CD4-positive, alpha-beta T cell treated with Interleukin-10 for 1 hour (primary cell): ENCODE measurements at regions not wholly inside any gene's neighbourhood (a gene's known extent, or its start where the extent isn't known, plus 50 kb on each side); places are given as distances from the start of the nearest gene placed in this dataset.
"Not testable (repeated sequence)": the region's sequence is repeated elsewhere in the genome, so short reads cannot be mapped to it uniquely, and the experiment has no call there.

ENCODE experiments used
- DNase-seq: peaks from one replicate; pipeline ENCODE4 v3.0.0-alpha.2; 2020

DNA sequence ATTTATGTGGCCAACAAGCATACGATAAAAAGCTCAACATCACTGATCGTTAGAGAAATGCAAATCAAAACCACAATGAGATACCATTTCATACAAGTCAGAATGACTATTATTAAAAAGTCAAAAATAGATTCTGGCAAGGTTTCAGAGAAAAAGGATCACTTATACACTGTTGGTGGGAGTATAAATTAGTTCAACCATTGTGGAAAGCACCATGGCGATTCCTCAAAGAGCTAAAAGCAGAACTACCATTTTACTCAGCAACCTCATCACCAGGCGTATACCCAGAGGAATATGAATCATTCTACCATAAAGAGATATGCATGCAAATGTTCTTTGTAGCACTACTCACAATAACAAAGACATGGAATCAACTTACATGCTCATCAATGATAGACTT, 478.7 kb upstream of the GALNTL6 start:
- no peak for DNase-seq

DNA sequence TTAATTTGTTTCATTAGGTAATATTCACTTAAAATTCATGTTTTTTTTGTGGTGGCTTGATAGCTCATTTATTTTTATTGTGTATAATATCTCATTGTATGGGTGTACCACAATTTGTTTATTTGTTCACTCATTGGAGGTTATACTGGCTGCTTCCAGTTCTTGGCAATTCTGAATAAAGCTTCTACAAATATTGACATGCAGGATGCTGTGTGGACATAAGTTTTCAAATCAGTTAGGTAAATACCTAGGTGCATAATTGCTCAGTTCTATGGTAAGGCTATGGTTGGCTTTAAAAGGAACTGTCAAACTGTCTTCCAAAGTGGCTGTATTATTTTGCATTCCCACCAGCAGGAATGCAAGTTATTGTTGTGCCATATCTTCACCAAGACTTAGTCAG, 504.5 kb upstream of the GALNTL6 start:
- DNase-seq = no peak

DNA sequence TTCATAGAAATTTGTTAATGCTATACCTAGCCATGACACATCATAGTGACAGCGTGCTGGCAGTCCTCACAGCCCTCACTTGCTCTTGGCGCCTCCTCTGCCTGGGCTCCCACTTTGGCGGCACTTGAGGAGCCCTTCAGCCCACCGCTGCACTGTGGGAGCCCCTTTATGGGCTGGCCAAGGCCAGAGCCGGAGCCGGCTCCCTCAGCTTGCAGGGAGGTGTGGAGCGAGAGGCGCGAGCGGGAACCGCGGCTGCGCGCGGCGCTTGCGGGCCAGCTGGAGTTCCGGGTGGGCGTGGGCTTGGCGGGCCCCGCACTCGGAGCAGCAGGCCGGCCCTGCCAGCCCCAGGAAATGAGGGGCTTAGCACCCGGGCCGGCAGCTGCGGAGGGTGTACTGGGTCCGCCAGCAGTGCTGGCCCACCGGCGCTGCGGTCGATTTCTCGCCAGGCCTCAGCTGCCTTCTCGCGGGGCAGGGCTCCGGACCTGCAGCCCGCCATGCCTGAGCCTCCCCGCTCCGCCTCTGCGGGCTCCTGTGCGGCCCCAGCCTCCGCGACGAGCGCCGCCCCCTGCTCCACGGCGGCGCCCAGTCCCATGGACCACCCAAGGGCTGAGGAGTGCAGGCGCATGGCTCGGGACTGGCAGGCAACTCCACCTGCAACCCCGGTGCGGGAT, 515.0 kb upstream of the GALNTL6 start:
- DNase-seq = not testable (repeated sequence)

DNA sequence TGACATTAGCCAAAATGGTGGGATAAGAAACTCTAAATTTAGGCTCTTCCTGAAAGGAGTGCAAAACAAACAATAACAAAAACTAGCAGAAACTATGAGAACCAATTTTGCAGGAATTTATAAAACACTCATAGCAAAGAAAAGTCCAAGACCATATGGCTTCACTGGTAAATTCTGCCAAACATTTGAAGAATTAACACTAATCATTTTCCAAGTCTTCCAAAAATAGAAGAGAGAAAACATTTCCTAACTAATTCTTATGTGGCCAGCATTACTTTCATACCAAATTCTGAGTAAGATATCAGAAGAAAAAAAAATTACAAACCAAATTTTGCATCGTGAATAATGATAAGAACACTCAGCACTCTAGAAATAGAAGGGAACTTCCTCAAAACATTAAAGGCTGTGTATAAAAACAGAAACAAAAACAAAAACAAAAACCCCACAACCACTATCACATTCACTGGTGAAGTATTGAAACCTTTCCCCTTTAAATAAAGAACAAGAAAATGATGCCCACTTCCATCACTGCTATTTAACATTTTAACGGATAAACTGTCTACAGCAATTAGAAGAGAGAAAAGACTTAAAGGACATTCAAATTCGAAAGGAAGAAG, 524.3 kb upstream of the GALNTL6 start:
- DNase-seq = no peak

DNA sequence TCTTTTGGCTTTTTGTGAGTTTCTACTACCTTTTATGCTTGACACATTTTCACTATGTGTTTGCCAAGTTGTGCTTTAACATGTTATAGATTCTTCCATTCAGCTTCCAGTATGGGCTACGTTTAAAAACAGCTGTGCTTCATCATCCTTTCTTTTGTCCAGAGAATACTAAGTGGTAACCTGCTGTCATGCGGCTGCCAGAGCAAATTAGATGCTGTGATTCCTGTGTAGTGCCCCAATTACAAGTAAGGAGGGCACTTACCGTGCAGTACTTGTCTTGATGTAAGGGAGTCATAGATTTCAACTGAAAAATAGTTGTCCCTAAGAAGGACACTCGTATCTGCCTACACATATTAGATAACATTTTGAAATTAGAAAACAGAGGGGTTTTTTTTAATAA, 531.8 kb upstream of the GALNTL6 start:
- DNase-seq = no peak

DNA sequence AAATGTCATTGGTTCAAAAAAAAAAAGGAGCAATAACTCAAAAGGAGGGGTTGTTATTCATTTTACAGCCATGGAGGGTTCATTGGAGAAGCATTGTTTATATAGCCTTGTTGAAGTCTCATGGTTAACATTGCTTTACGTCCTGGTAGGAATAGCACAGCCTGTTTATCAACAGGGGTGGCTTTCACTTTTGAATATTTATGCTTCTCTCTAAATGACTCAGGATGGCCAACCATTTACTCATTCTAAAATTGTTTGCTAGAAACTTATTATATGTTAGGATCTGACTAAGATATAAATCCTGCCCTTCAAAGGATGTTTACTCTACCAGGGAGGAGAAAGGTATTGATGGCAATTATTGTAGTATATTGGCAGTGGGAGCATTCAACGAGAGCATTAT, 534.1 kb upstream of the GALNTL6 start:
- no peak for DNase-seq

DNA sequence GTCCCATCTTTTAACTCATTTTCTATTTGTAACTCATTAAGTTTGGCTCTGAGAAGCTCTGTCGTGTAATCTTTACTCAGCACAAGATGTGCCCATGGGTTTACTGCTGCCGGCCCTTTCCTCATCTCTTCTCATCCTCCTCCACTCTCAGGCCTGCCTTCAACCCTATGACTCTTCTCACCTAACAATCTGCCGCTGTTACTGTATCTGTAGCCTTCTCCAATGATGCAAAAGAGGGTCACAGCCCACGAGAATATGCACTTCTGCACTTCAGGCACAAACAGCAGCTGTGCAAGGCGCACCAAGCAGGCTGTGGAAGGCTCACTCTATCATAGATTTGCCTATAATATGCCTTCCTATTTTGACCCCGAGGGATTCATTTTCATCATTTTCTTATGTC, 546.5 kb upstream of the GALNTL6 start:
- DNase-seq = no peak

DNA sequence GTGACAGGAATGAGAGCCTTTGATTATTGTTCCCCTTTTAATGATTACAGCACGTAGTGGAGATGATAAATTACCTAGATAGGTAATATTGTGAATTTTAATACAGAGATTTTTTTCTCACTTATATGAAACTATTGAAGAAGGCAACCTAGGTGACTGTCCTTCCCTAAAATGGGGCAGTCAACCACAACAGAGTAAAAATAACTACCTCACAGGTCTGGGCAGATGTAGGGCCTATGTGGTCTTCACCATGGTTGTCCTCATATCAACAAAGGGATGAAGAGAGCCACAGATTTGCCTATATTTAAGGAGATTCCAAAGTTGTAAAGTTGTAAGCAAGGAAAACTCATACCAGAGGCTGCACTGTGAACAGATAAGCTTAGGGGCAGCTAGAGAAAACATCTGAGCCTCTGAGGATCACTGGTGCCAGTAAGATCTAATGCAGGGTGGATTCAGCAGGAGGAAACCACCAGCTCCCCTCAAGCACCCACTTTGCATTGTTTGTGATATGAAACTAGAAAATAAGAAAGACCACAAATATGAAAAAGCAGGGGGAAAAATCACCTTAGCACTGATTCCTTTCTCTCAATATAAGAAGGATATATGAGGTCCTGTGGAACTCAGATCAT, 547.9 kb upstream of the GALNTL6 start:
- no peak for DNase-seq

DNA sequence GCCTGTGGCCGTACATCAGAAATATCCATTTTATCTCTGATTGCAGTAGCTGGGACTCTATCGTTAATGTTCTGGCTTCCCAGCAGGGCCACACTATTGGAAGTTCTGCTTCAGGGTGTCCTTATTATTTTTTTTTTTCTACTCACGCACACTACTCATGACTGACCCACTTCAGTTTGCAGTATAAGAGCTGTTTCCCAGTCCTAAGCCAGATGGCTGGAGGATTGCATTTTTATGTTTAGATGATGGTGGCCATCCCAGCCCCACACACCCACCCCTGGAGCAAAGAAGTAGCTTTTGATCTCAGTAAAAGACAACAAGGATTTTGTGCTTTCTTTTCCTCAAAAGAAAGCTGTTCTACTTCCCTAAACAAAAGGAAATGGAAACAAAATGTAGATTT, 557.0 kb upstream of the GALNTL6 start:
- DNase-seq = no peak

DNA sequence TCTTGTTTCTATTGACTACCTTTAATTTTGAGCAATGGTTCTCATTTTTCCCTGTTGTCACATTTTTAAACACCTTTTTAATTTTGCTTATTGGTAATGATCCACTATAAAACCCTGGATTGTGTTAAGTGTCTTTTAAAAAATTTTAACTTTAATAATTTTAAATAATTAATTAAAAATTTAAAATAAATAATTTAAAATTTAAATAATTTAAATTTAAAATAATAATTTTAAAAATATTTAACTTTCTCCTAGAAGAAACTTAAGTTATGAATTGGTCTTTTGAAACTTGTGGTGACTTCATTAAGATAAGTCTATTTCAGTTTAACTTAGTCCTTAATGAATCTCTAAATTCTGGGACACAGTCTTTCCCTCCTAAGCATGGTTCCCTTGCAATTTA, 566.3 kb upstream of the GALNTL6 start:
- DNase-seq = no peak

DNA sequence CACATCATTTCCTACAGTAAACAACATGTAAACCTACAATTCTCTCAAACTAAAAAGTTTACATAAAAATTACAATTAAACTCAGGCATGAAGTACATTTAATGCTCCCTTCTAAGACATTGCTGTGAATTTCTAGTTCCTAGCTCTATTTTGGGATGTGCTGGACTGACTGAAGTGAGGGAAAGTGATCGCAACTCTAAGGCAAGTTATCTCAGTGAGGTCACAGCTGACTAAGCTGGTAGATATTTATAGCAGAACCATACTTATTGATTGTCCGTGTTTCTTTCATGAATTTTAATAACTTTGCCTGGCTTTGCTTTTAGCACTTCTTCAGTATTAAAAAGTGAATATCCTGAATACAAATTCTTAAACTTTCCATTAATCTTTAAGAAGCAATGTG, 570.4 kb upstream of the GALNTL6 start:
- no peak for DNase-seq

DNA sequence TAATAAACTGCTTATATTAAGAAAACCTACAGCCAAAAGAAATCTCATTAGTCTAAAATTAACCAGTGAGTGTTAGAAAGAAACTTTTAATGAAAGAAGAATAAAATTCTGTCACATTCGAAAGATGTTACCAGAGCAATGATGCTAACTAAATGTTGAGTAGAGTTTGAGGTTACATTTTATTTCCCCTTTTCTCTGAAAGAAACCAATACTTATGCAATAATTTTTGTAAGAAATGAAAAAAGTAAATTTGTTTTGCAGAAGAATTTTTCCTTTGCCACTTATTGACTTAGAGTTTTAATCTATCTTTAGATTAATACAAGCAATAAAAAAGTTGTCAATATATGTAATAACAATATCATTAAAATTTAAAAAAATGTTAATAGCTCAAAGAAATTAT, 574.0 kb upstream of the GALNTL6 start:
- DNase-seq = no peak

DNA sequence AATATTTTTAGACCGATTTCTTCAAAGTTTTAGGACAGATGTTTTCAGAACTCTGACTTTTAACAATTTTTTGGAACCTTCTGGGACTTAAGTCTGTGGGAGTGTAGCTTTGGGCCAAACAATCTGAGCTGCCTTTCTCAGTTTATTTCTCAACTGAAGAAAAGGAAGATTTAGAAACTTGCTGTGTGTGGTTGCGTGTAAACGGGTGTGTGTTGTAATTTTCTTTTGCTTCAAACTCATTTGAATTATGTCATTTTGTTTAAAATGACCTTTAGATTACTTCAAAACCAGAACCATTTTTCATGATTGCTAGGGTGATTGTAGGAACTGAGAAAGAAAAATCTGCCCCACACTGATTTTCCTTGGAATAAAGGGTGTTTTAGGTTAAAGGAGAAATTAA, 577.7 kb upstream of the GALNTL6 start:
- DNase-seq = no peak

DNA sequence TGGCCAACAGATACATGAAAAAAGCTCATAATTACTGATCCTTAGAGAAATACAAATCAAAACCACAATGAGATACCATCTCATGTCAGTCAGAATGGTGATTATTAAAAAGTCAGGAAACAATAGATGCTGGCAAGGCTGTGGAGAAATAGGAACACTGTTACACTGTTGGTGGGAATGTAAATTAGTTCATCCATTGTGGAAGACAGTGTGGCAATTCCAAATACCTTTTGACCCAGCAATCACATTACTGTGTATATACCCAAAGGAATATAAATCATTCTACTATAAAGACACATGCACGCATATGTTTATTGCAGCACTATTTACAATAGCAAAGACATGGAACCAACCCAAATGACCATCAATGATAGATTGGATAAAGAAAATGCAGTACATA, 583.9 kb upstream of the GALNTL6 start:
- not testable (repeated sequence) for DNase-seq

DNA sequence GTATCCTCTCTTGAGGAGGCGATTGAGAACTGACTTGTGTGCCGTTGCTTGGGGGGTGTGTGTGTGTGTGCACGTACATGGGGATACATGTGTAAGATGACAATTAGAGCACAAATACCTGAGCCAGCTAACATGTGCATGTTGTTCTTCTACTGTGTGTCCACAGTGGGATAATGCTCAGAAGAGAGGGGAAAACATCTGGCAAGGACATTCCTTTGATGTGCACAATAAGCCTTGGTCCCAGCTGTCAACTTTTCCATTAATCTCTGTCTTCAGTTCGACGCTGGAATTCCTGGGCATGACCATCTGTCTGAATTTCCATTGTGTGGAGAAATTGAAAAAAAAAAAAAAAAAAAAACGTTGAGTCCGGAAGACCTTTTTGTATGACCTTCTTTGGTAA, 592.0 kb upstream of the GALNTL6 start:
- DNase-seq = no peak

DNA sequence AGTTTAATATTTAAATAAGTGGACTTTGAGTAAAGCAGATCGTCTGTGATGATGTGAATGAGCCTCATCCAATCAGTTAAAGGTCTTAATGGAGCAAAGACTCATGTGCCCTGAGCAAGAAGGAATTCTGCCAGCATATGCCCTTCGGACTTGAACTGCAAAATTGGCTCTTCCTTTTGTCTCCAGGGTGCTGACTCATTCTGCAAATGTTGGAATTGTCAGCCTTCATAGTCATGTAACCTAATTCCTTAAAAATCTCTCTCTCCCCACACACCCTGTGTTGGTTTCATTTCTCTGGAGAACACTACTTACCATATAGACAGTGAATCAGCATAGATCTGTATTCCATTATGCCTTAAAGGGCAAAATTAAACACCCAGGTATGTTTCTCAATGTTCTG, 609.8 kb upstream of the GALNTL6 start:
- no peak for DNase-seq

DNA sequence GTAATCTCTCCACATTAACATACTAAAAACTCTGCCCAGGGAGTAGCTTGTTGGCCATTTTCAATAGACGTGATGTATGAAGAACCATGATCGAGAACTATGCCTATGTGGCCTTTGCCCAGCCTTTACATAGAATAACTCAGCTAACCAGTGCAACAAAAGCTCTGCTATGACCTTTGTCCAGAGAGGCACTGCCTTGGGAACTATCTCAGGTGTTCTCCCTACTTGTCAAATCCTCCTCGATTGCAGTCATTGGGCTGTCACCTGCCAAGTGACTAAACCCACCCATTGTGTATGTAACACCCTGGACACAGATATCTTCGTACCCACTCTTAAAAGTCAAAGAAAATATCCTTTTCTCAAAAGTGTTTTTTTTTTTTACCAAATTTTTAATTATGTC, 610.3 kb upstream of the GALNTL6 start:
- no peak for DNase-seq

DNA sequence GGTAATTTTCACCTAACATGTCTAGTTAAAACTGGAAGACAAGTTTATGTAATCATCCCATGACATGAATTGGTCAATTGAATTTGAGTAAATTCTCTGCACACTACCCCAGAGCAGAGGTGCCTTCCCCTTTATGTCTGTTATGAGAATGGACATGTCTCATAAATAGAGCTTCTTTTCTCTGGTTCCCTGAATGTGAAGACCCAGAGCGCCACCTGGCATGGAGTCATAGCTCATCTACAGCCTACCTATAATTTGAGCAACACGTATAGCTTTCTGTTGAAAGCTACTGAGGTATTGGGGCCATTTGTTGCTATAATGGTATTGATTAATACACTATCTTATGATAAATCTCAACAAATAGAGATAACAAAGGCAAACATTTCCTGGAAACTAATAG, 626.5 kb upstream of the GALNTL6 start:
- DNase-seq = no peak

DNA sequence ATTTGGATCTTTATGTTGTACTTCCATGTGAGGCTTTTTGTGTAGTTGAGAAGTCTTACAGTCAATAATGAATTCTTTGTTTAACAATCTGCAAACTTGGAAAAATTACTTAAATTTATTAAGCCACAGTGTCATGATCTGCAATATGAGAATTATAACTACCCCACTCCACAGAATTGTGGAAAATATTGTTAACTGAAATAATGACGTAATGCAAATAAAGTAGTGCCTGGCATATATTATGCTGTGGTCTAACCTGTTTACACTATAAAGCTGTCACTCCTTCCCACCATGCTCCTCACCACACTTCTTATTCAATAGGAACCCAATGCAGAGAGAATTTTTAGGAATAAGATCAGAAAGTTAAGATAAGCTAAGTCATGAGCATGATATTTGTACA, 632.1 kb upstream of the GALNTL6 start:
- DNase-seq = no peak

DNA sequence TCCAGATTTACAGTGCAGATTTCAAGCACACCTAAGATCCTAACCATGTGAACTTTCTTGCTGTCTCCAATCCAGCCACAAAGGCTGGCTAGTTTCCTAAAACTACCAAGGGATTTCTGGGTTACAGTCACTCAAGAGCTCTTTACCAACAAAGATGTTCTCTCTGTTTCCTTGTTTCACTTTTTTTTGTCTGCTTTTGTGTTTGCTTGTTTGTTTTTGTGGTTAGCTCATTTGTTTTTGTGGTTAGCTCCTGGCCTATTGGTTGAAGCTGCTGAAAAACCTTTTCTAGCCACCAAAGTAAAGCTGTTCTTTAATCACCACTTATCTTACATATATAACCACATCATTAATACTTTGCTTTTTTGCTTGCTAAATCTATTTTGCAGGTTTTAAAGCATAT, 642.5 kb upstream of the GALNTL6 start:
- DNase-seq = no peak

DNA sequence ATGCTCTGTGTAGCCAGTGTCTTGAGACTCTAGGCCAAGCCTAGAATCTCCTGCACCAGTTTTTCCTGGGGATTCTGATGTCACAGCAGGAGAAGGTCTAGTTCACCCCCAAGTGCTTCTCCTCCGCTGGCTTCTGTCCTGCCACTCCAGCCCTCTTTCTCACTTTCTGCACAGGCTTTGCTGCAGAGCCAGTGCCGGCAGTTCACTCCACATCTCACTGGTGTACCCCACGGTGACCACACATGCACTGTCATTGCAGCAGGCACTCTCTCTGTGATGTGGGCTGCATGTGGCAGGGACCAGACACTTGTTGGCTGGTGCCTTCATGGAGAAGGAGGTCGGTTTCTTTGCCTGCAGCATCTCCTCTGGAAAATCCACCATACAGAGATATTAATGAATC, 643.8 kb upstream of the GALNTL6 start:
- no peak for DNase-seq

DNA sequence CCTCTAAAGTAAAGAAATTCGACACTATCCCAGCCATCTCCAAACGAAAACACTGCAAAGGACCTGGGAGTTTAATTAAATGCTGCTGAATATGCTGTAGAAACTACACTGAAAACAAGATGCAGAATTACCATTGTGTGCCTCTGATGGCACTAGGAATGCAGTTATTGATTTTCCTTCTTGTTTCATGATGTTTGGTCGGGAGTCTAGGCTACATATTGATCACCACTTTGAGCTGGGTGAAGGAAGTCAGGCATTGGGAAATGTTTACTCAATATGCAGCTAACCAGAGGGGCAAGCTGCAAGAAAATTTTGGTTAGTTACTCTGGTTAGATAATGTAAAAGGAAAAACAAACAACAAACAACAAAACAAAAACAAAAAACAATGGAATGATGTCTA, 650.7 kb upstream of the GALNTL6 start:
- DNase-seq = no peak

DNA sequence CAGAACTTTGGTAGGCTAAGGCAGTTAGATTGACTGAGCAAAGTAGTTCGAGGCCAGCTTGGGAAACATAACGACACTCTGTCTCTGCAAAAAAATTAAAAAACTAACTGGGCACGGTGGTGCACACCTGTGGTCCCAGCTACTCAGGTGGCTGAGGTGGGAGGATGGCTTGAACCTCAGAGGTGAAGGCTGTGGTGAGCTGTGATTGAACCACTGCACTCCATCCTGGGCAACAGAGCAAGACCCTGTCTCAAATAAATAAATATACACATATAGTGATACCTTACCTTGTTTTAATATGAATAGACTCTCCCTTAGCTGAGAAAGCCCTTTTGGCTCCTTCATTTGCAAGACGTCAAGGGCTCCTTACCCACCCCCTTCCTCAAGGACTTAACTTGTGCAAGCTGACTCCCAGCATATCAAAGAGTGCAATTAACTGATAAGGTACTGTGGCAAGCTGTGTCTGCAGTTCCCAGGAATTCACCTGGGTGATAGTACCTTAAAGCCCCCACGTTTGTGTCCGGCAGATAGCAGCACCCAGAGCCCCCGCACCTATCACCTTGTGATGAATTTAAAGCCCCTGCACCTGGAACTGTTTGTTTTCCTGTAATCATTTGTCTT, 655.6 kb upstream of the GALNTL6 start:
- no peak for DNase-seq

DNA sequence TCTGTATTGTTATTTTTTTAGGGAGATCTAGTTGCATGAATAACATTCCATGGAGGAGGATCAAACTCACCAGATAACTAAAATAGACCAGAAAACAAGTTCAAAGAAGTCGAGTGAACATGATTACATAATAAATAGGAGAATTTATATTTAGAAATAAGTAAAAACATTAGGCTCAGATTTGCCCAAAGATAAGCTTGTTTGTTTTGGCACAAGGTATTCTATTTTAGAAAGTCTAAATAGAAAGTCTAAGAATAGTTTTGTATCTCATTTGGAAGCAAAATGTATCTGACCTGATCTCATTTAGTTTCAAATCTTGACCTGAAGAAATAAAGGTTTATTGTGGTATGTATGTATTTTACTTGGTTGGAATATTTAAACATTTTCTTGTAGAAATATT, 670.6 kb upstream of the GALNTL6 start:
- DNase-seq = no peak
